Ishikawa (cell line): ENCODE measurements at regions not wholly inside any gene's neighbourhood (a gene's known extent, or its start where the extent isn't known, plus 50 kb on each side); places are given as distances from the start of the nearest gene placed in this dataset.

ENCODE experiments used
- CEBPB ChIP-seq: IDR thresholded peaks from 2 replicates; pipeline ENCODE4 v1.6.1; 2012
- CREB1 ChIP-seq: IDR thresholded peaks from 2 replicates; pipeline ENCODE4 v1.6.1; 2012; ENCODE audit warnings: low read depth
- EGR1 ChIP-seq: IDR thresholded peaks from 2 replicates; pipeline ENCODE4 v1.6.1; 2012
- EP300 ChIP-seq: IDR thresholded peaks from 2 replicates; pipeline ENCODE4 v1.6.1; 2012; ENCODE audit warnings: borderline replicate concordance
- FOXM1 ChIP-seq: IDR thresholded peaks from 2 replicates; pipeline ENCODE4 v1.6.1; 2012; ENCODE audit warnings: low read depth, borderline replicate concordance
- MAX ChIP-seq: IDR thresholded peaks from 2 replicates; pipeline ENCODE4 v1.6.1; 2012
- NFIC ChIP-seq: IDR thresholded peaks from 2 replicates; pipeline ENCODE4 v1.6.1; 2012
- RAD21 ChIP-seq: IDR thresholded peaks from 2 replicates; pipeline ENCODE4 v1.6.1; 2012; ENCODE audit warnings: low read depth
- REST ChIP-seq: IDR thresholded peaks from 2 replicates; pipeline ENCODE4 v1.6.1; 2012; ENCODE audit warnings: low read depth, mild to moderate bottlenecking
- TAF1 ChIP-seq: IDR thresholded peaks from 2 replicates; pipeline ENCODE4 v1.6.1; 2012; ENCODE audit warnings: low read depth, mild to moderate bottlenecking
- TCF12 ChIP-seq: IDR thresholded peaks from 2 replicates; pipeline ENCODE4 v1.6.1; 2012; ENCODE audit warnings: low read depth
- TEAD4 ChIP-seq: IDR thresholded peaks from 2 replicates; pipeline ENCODE4 v1.6.1; 2012
- USF1 ChIP-seq: IDR thresholded peaks from 2 replicates; pipeline ENCODE4 v1.6.1; 2012
- YY1 ChIP-seq: IDR thresholded peaks from 2 replicates; pipeline ENCODE4 v1.6.1; 2012; ENCODE audit warnings: low read depth
- ZBTB7A ChIP-seq: IDR thresholded peaks from 2 replicates; pipeline ENCODE4 v1.6.1; 2012; ENCODE audit warnings: low read depth

- TF ChIP-seq TAF1 (no peak), EP300 (no peak), NFIC (no peak), REST (no peak), EGR1 (no peak), ZBTB7A (no peak), TEAD4 (no peak), CEBPB (no peak), CREB1 (no peak), USF1 (no peak), RAD21 (no peak), FOXM1 (no peak), TCF12 (no peak), MAX (no peak), YY1 (no peak)
These were observed 446.3 kb upstream of the MAF start for GRCh38 chr16:80046848-80047247.

GRCh38 chr16:80046261-80046660 is 445.7 kb upstream of the MAF start:
- TF ChIP-seq CEBPB (no peak), MAX (no peak), EGR1 (no peak), TEAD4 (no peak)

GRCh38 chr16:80045861-80046260 is 445.3 kb upstream of the MAF start:
- TF ChIP-seq FOXM1 (no peak), TEAD4 (no peak), NFIC (no peak), ZBTB7A (no peak), YY1 (no peak)

- TF ChIP-seq CEBPB (no peak), TCF12 (no peak), REST (no peak), CREB1 (no peak), YY1 (no peak), EGR1 (no peak), TAF1 (no peak), USF1 (no peak), RAD21 (no peak), EP300 (no peak), MAX (no peak), ZBTB7A (no peak), NFIC (no peak), TEAD4 (no peak), FOXM1 (no peak)
These were observed 440.9 kb upstream of the MAF start for GRCh38 chr16:80041410-80041809.

GRCh38 chr16:80040814-80041213 is 440.3 kb upstream of the MAF start:
- TF ChIP-seq MAX: no peak
- no peak for TF ChIP-seq TCF12

GRCh38 chr16:80040413-80040812 is 439.9 kb upstream of the MAF start:
- TF ChIP-seq ZBTB7A: no peak
- TF ChIP-seq CREB1: no peak
- no peak for TF ChIP-seq TAF1
- TF ChIP-seq EP300: no peak
- no peak for TF ChIP-seq FOXM1
- no peak for TF ChIP-seq MAX
- TF ChIP-seq TEAD4: no peak
- TF ChIP-seq NFIC: no peak
- no peak for TF ChIP-seq REST
- TF ChIP-seq YY1: no peak
- TF ChIP-seq EGR1: no peak
- no peak for TF ChIP-seq USF1
